GM12874 (cell line): ENCODE measurements at regions not wholly inside any gene's neighbourhood (a gene's known extent, or its start where the extent isn't known, plus 50 kb on each side); places are given as distances from the start of the nearest gene placed in this dataset.

Source experiments
- CTCF ChIP-seq: IDR thresholded peaks from 2 replicates; pipeline ENCODE4 v1.5.1; 2011; ENCODE audit warnings: low read depth, mild to moderate bottlenecking, control low read depth, low read length, moderate library complexity; ENCODE audit not compliant: insufficient read depth

GRCh38 chr20:40050596-40050995 lies 638.4 kb downstream of the MAFB start:
- TF ChIP-seq CTCF, result no peak

- no peak for TF ChIP-seq CTCF
Observed at GRCh38 chr20:40049854-40050253, 639.2 kb downstream of the MAFB start.

GRCh38 chr20:40046703-40047102 lies 642.3 kb downstream of the MAFB start:
- no peak for TF ChIP-seq CTCF

GRCh38 chr20:40037511-40037910 lies 651.5 kb downstream of the MAFB start:
- no peak for TF ChIP-seq CTCF

GRCh38 chr20:40029589-40029988 lies 659.4 kb downstream of the MAFB start:
- no peak for TF ChIP-seq CTCF

GRCh38 chr20:40019510-40019909 lies 669.5 kb downstream of the MAFB start:
- no peak for TF ChIP-seq CTCF

- no peak for TF ChIP-seq CTCF
Observed at GRCh38 chr20:40017765-40018164, 671.3 kb downstream of the MAFB start.

- no peak for TF ChIP-seq CTCF
Observed at GRCh38 chr20:40016890-40017289, 672.1 kb downstream of the MAFB start.
